GM23338 (cell line): ENCODE measurements at regions not wholly inside any gene's neighbourhood (a gene's known extent, or its start where the extent isn't known, plus 50 kb on each side); places are given as distances from the start of the nearest gene placed in this dataset.

Experiments
- ATAC-seq: fragments of 200-7000 bp; cut with Tn5 transposase; 3 replicates; pipeline ENCODE4 v1.9.1; 2020
- DNase-seq: peaks from one replicate; pipeline ENCODE4 v3.0.0-alpha.2; 2015; ENCODE audit warnings: low spot score
- H2AFZ ChIP-seq: fragments of 200-600 bp; sonication (generic); 2 replicates; pipeline ENCODE4 v1.8.0; 2016; ENCODE audit warnings: antibody characterized with exemption, mild to moderate bottlenecking, moderate library complexity
- H3F3A ChIP-seq: fragments of 200-600 bp; sonication (generic); replicated peaks from 2 replicates; pipeline ENCODE4 v1.8.0; 2017; ENCODE audit warnings: antibody characterized with exemption, mixed run types, low read depth
- H3K27ac ChIP-seq: fragments of 200-600 bp; sonication (generic); 2 replicates; pipeline ENCODE4 v1.6.1; 2016; ENCODE audit warnings: low read depth
- H3K27me3 ChIP-seq: fragments of 200-600 bp; sonication (generic); 2 replicates; pipeline ENCODE4 v1.8.0; 2016; ENCODE audit warnings: mild to moderate bottlenecking, mixed run types, moderate library complexity; ENCODE audit not compliant: insufficient read depth
- H3K36me3 ChIP-seq: fragments of 200-600 bp; sonication (generic); 2 replicates; pipeline ENCODE4 v1.8.0; 2016; ENCODE audit warnings: mild to moderate bottlenecking; ENCODE audit not compliant: insufficient read depth
- H3K4me1 ChIP-seq: fragments of 200-600 bp; sonication (generic); 2 replicates; pipeline ENCODE4 v1.8.0; 2016; ENCODE audit warnings: mild to moderate bottlenecking, moderate library complexity; ENCODE audit not compliant: insufficient read depth
- H3K4me2 ChIP-seq: fragments of 200-600 bp; sonication (generic); 2 replicates; pipeline ENCODE4 v1.7.1; 2017; ENCODE audit warnings: mixed run types
- H3K4me3 ChIP-seq: fragments of 200-600 bp; sonication (generic); 2 replicates; pipeline ENCODE4 v1.6.1; 2016; ENCODE audit warnings: mixed run types
- H3K79me2 ChIP-seq: fragments of 200-600 bp; sonication (generic); replicated peaks from 2 replicates; pipeline ENCODE4 v1.8.0; 2017; ENCODE audit warnings: mild to moderate bottlenecking; ENCODE audit not compliant: insufficient read depth
- H3K9me2 ChIP-seq: fragments of 200-600 bp; sonication (generic); 2 replicates; pipeline ENCODE4 v1.8.0; 2017; ENCODE audit not compliant: insufficient read depth
- H4K20me1 ChIP-seq: fragments of 200-600 bp; sonication (generic); replicated peaks from 2 replicates; pipeline ENCODE4 v1.8.0; 2017; ENCODE audit warnings: mild to moderate bottlenecking; ENCODE audit not compliant: insufficient read depth
- H3K27ac Mint-ChIP-seq: 2 replicates; pipeline ENCODE4 v1.8.0; 2020; ENCODE audit warnings: inconsistent platforms, mild to moderate bottlenecking, moderate library complexity, mixed read lengths
- H3K27me3 Mint-ChIP-seq: 3 replicates; pipeline ENCODE4 v1.8.0; 2022; ENCODE audit warnings: low read depth, mild to moderate bottlenecking, moderate library complexity, mixed read lengths, inconsistent platforms; ENCODE audit not compliant: insufficient read depth, poor library complexity
- H3K36me3 Mint-ChIP-seq: 3 replicates; pipeline ENCODE4 v1.8.0; 2021; ENCODE audit warnings: low read depth, mild to moderate bottlenecking, inconsistent platforms, moderate library complexity, mixed read lengths
- H3K4me1 Mint-ChIP-seq: 3 replicates; pipeline ENCODE4 v1.8.0; 2020; ENCODE audit warnings: mild to moderate bottlenecking, inconsistent platforms, mixed read lengths
- H3K4me3 Mint-ChIP-seq: 3 replicates; pipeline ENCODE4 v1.8.0; 2021; ENCODE audit warnings: moderate library complexity, mild to moderate bottlenecking, inconsistent platforms, mixed read lengths
- H3K9me3 Mint-ChIP-seq: 3 replicates; pipeline ENCODE4 v1.8.0; 2020; ENCODE audit warnings: moderate library complexity, mild to moderate bottlenecking, inconsistent platforms, mixed read lengths
- CREB1 ChIP-seq: fragments of 250-450 bp; sonication (Bioruptor Pico); IDR thresholded peaks from 2 replicates; pipeline ENCODE4 v1.5.0; 2020; ENCODE audit warnings: low read depth, mild to moderate bottlenecking, moderate library complexity
- CTCF ChIP-seq, 2 experiments: fragments of 200-600 bp in 1 of 2; sonication (generic) in 1 of 2; conservative IDR thresholded peaks; 2 replicates each; pipeline versions ENCODE4 v1.5.1 to v1.6.1; 2016 to 2017; ENCODE audit warnings: antibody characterized with exemption in 2 of 2, low read depth in 2 of 2, mild to moderate bottlenecking in 2 of 2, moderate library complexity in 1 of 2
- ETS1 ChIP-seq: IDR thresholded peaks from 2 replicates; pipeline ENCODE4 v1.6.1; 2016; ENCODE audit warnings: antibody characterized with exemption
- EZH2 ChIP-seq: fragments of 200-600 bp; sonication (generic); IDR thresholded peaks from one replicate; pipeline ENCODE4 v1.8.0; 2017; ENCODE audit warnings: antibody characterized with exemption, mild to moderate bottlenecking, low read depth; ENCODE audit not compliant: unreplicated experiment
- EZH2phosphoT487 ChIP-seq: fragments of 200-600 bp; sonication (generic); IDR thresholded peaks from one replicate; pipeline ENCODE4 v1.8.1; 2018; ENCODE audit warnings: antibody characterized with exemption; ENCODE audit not compliant: unreplicated experiment
- JUNB ChIP-seq: IDR thresholded peaks from one replicate; pipeline ENCODE4 v1.6.1; 2016; ENCODE audit warnings: antibody characterized with exemption; ENCODE audit not compliant: unreplicated experiment
- POLR2AphosphoS5 ChIP-seq: IDR thresholded peaks from 2 replicates; pipeline ENCODE4 v1.6.1; 2016; ENCODE audit warnings: antibody characterized with exemption, low read depth
- ZNF114 ChIP-seq: fragments of 250-450 bp; sonication (Bioruptor Pico); IDR thresholded peaks from 2 replicates; pipeline ENCODE4 v1.5.0; 2020; ENCODE audit warnings: mild to moderate bottlenecking, moderate library complexity
- ZNF331 ChIP-seq: fragments of 250-450 bp; sonication (Bioruptor Pico); IDR thresholded peaks from 2 replicates; pipeline ENCODE4 v1.5.0; 2020; ENCODE audit warnings: low read depth, mild to moderate bottlenecking, moderate library complexity
- ZNF462 ChIP-seq: fragments of 250-450 bp; sonication (Bioruptor Pico); IDR thresholded peaks from 2 replicates; pipeline ENCODE4 v1.5.0; 2020; ENCODE audit warnings: mild to moderate bottlenecking, moderate library complexity

GRCh38 chr2:128790541-128791001, 471.9 kb upstream of the HS6ST1 start (continued):
- no peak for TF ChIP-seq JUNB
- TF ChIP-seq ZNF331 (CRISPR knock-in tag): no peak
- TF ChIP-seq ETS1: no peak
- TF ChIP-seq CTCF (conservative IDR thresholded peaks at IDR 0.05; ENCODE audit: low read depth in 2 of 2): no peak
- TF ChIP-seq POLR2AphosphoS5: no peak

GRCh38 chr2:128791120-128791984, 472.7 kb upstream of the HS6ST1 start:
- Histone ChIP-seq H2AFZ (peak overlapping the region; percentile 76), H3K4me2 (no peak overlapping the region), H3K9me2 (no peaks in the 10 kb centered on the region), H3F3A (no peaks in the 10 kb centered on the region), H3K4me3 (no peak overlapping the region), H3K4me1 (peaks cover 6% of the 10 kb centered on the region; the same call in 1 of the 2 replicates), H3K27ac (no peak overlapping the region), H3K36me3 (no peaks in the 10 kb centered on the region), H3K79me2 (no peaks in the 10 kb centered on the region), H3K27me3 (no peaks in the 10 kb centered on the region), H4K20me1 (no peaks in the 10 kb centered on the region)
- Mint-ChIP-seq H3K36me3 (no peaks in the 10 kb centered on the region), H3K27ac (no peak overlapping the region), H3K4me1 (peaks cover 12% of the 10 kb centered on the region; the same call in 2 of the 3 replicates), H3K4me3 (no peak overlapping the region), H3K27me3 (peaks cover 5% of the 10 kb centered on the region), H3K9me3 (peaks cover 2% of the 10 kb centered on the region; the same call in 2 of the 3 replicates)
- DNase-seq: no peak
- TF ChIP-seq ZNF462 (CRISPR knock-in tag) (no peak), POLR2AphosphoS5 (no peak), ZNF114 (CRISPR knock-in tag) (no peak), CREB1 (CRISPR knock-in tag) (no peak), EZH2 (no peak), EZH2phosphoT487 (no peak), ETS1 (no peak)
- ATAC-seq: no peak
